ENCODE measurements at regions not wholly inside any gene's neighbourhood (a gene's known extent, or its start where the extent isn't known, plus 50 kb on each side); places are given as distances from the start of the nearest gene placed in this dataset.

GRCh38 chr13:112233256-112233655 is 142.9 kb upstream of the SPACA7 start:
- Histone ChIP-seq H3K36me3 (no peaks in the 10 kb centered on the region), H3K9me3 (replicated peaks) (no peaks in the 10 kb centered on the region), H3K27ac (replicated peaks) (no peak overlapping the region), H3K4me3 (no peak overlapping the region), H3K27me3 (ENCODE audit: low read depth) (peaks cover 87% of the 10 kb centered on the region), H3K4me1 (no peaks in the 10 kb centered on the region)
- TF ChIP-seq CTCF (IDR thresholded peaks at IDR 0.05; ENCODE audit: borderline replicate concordance), result no peak
- intact Hi-C loops (cut with micrococcal nuclease), result no loop called here
- no peak for DNase-seq

GRCh38 chr13:112233716-112234115 is 142.4 kb upstream of the SPACA7 start:
- DNase-seq, result no peak
- Histone ChIP-seq H3K4me1 (no peaks in the 10 kb centered on the region), H3K27me3 (ENCODE audit: low read depth) (peaks cover 92% of the 10 kb centered on the region), H3K9me3 (replicated peaks) (no peaks in the 10 kb centered on the region), H3K27ac (replicated peaks) (no peak overlapping the region), H3K36me3 (no peaks in the 10 kb centered on the region), H3K4me3 (no peak overlapping the region)
- intact Hi-C loops (cut with micrococcal nuclease), result no loop called here
- no peak for TF ChIP-seq CTCF (IDR thresholded peaks at IDR 0.05; ENCODE audit: borderline replicate concordance)

- Histone ChIP-seq H3K4me1 (no peaks in the 10 kb centered on the region), H3K36me3 (no peaks in the 10 kb centered on the region), H3K9me3 (replicated peaks) (no peaks in the 10 kb centered on the region), H3K4me3 (no peak overlapping the region), H3K27me3 (ENCODE audit: low read depth) (peaks cover 89% of the 10 kb centered on the region), H3K27ac (replicated peaks) (no peak overlapping the region)
- intact Hi-C loops (cut with micrococcal nuclease), result no loop called here
- TF ChIP-seq CTCF (IDR thresholded peaks at IDR 0.05; ENCODE audit: borderline replicate concordance), result no peak
- DNase-seq, result no peak
Measured at GRCh38 chr13:112234131-112234875, 141.9 kb upstream of the SPACA7 start.

GRCh38 chr13:112236016-112236415 is 140.1 kb upstream of the SPACA7 start:
- no peak for DNase-seq
- H3K27ac ChIP-seq (replicated peaks), result no peak overlapping the region
- intact Hi-C loops (cut with micrococcal nuclease), result no loop called here
- no peak for TF ChIP-seq CTCF (IDR thresholded peaks at IDR 0.05; ENCODE audit: borderline replicate concordance)
- no peaks in the 10 kb centered on the region for H3K9me3 ChIP-seq (replicated peaks)
- no peaks in the 10 kb centered on the region for H3K36me3 ChIP-seq
- peaks cover 84% of the 10 kb centered on the region for H3K27me3 ChIP-seq (ENCODE audit: low read depth)
- no peaks in the 10 kb centered on the region for H3K4me1 ChIP-seq
- no peak overlapping the region for H3K4me3 ChIP-seq

GRCh38 chr13:112236539-112237197 is 139.5 kb upstream of the SPACA7 start:
- intact Hi-C loops (cut with micrococcal nuclease), result no loop called here
- Histone ChIP-seq H3K9me3 (replicated peaks) (no peaks in the 10 kb centered on the region), H3K27ac (replicated peaks) (no peak overlapping the region), H3K4me3 (no peak overlapping the region), H3K27me3 (ENCODE audit: low read depth) (peaks cover 83% of the 10 kb centered on the region), H3K36me3 (no peaks in the 10 kb centered on the region), H3K4me1 (no peaks in the 10 kb centered on the region)
- DNase-seq, result no peak
- no peak for TF ChIP-seq CTCF (IDR thresholded peaks at IDR 0.05; ENCODE audit: borderline replicate concordance)

All from left ventricle myocardium inferior (tissue), 1 donor.